ENCODE measurements at regions not wholly inside any gene's neighbourhood (a gene's known extent, or its start where the extent isn't known, plus 50 kb on each side); places are given as distances from the start of the nearest gene placed in this dataset.

DNA sequence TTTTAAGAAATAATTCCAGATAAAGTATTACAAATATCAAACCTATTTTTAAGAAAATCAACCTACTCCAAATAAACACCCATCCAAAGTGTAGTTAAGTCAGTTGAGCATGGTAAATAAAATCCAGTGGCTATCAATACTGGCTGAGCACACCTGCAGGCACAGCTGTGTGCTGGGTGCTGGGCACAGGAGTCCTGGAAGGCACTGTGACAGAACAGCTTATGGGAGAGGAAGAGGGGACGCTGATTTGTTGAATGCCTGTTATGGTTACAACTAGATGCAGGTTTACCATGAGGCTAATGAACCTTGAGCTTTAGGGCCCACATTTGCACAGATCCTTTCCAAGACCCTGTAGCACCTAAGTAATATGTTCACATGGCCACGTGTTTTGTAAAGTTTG lies 202.7 kb downstream of the MTX2 start:
- peak; percentile 29 for DNase-seq

DNA sequence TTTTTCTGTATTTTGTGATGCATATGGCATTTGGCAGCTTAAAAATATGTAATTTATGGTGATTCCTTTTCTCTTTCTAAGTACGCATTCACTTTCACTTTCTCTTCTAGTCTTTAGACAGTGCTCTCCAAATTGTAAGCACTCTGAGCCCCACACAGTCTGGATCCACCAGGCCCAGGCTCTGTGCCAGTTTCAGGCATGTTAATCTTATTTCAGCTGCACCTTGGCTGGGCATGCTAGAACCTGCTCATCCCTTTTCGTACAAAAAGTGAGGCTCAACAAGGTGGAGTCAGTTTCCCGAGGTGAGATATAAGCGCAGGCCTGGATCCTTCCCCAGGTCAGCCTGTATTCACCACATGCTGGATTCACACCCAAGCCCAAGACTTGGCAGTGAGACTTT lies 203.9 kb downstream of the MTX2 start:
- peak; percentile 96 for DNase-seq

DNA sequence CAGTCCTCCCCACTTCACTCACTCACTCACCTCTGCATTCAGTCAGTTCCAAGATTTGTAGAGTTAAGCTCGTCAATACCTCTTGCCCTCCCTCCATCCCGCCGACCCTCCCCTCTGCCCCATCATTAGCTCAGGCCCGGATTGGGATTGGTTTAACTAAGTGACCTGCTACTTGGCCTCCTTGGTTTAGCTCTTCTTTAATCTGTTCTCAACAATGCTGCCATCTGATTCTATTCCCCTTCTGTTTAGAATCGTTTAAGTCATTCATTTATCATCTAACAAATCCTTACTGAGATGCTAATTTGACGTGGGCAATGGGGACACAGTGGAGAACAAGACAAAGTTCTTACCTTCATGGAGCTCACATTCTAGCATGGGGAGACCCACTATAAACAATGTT lies 204.6 kb downstream of the MTX2 start:
- no peak for DNase-seq

DNA sequence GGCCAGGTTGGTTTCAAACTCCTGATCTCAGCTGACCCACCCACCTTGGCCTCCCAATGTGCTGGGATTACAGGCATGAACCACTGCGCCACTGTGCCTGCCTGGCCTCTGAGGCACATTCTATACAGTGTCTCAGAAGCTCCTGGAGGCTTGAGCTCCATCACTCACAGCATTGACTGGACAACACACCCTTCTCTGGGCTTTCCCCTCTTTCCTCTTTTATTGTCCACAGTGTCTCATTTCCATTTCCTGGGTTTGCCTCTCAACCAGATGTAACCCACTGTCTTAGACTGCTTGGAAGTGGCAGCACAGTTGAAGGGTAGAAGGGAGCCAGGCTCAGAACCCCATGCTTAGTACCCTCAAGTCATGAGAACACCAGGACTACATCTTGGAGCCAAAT lies 208.1 kb downstream of the MTX2 start:
- DNase-seq: no peak

DNA sequence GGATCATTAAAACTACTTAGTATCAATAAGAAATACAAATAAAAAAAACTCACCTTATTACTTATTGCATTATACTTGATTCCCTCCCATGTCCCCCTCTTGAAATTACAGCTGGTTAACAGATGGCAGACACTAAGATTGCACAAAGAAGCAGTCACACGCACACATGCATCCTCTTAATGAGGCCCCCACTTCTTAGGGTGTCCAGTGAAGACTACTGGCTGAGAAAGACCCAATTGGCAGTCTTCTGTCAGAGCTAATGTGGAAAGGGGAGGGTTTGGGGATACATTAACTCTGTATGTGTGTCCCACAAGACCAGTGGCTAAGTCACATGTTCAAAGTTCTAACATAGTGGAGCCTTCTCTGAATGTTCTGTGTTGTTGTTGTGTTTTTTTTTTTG lies 210.7 kb downstream of the MTX2 start:
- DNase-seq: peak; percentile 90

DNA sequence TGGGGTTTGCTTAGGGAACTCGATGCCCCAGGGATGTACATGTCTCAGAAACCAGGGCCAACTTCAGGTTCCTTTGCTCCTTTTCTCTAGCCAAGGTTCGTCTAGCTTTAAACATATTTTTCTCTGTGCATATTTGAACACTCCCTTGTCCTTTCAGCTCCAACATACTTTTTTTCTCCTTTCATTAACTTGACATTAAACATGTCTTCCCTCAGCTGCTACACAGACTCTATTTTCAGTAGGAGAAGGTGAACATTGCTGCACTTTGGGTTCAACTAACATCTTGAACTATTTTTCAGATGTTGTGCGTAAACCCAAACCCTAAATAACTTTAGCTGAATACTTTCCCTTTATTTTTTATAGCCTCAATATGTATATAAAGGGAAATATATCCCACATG lies 212.9 kb downstream of the MTX2 start:
- no peak for DNase-seq

DNA sequence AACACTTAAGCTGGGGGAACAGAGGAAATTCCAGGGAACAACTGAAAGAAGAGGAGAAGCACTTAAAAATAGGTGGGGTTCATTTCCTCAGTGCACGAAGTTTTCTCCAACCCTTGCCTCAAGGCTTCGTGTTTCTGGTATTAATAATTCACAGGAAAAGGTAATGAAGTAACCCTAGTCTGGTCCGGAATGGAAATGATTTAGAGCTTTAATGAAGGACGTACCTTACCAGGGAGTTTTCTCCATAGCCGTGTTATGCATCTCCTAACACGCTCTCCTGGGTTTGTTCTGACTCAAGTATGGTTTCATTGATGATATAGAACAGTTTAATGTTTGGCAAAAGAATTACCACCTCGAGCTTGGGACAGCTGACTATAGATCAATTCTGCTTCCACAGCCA lies 214.2 kb downstream of the MTX2 start:
- DNase-seq: no peak

DNA sequence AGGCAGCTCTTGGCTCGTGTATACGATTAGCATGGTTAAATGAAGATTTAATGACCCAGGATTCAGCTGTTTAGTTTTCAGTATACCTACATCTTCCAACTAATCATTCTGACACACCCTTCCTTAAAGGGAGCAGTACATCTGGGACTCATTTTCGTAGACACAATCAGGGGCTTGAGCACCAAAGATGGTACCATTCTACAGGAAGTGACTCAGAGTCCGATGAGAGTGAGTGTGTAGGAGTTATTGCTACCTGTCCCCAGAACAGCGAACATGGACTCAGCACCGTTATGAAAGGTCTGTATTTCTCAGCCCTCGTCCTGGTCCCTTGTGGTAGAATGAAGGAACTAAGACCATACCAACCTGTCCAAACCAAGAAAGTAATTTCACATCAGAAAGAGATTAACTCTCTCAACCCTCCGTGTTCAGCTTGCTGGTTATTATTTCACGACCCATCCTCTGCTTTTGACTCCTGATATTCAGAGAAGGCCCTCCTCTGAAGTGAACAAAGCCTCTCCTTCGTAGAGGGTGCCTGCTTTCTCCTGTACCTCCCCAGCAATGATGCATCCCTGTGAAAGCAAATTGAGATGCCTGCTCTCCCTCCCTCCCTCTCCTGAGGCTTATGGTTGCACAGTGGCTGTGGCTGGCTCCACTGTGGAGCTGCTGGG lies 214.8 kb downstream of the MTX2 start:
- DNase-seq: no peak

DNA sequence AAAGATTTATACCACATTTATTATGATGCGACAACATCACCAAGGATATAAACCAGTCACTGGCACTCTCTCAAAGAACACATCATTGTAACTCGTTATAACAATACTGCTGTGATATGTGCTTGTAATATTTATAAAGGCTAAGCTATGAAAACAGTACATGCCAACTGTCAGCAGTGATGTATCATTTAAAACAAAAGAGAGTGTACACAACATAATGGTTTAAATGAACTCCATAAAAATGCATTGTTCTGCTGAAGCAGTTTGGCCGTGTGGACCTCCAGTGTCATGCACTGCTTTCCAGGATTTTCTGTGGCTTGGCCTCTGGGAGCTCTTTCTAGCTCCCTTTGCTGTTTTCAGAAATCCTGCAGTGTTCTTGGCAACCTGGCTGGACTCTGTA lies 215.6 kb downstream of the MTX2 start:
- peak; percentile 19 for DNase-seq

DNA sequence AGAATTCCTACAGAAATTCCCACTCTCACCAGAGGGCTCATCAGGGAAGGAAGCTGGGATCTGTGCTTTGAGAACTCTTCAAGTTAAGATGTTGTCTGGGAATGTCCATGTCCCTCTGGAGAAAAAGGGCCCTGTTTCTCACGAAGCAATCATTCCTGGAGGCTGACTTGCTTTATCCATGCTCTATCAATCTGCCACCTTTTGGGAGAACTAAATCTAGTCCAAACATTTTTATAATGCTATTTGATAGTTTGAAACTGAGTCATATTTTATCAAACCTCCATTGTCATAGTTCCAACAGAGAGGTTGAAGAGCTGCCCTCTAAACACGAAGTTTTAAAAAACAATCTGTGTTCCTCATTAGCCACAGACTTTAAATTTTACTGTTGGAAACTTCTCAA lies 219.2 kb downstream of the MTX2 start:
- no peak for DNase-seq

DNA sequence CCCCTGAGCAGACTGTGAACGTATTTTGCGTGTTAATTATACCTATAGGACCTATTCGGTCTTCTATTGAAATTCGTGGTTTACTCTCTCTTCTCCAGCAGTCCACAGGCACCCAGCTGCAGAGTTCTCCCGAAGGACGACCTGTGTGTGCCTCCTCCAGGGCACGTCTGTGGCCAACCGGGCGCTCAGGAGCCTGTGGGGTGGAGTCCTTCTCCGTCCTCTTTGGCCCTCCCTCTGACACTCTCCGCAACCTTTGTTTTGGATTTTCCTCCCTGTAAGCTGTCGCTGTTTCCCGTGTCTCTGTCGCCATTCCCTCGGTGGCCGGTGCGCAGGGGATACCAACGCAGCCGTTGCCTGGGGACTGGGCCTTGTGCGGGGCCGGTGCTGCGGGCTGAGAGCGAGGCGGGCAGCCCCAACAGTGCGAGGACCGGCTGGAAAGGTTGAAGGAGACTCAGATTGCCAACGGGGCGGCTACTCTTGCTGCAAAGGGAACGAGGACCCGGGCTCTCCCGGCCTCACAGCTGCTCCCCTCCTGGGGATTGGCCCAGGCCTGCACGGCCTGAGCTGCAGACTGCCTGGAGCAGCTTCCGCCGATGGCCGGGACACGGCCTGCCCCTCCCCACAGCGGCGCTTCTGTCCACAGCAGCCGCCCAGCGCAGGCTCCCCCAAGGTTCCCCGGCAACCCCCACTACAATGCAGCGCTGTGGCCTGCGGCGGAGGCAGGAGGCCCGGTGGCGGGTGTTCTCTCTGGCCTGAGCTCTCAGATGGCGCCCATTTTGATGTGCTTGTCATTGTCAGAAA lies 221.0 kb downstream of the MTX2 start:
- DNase-seq: no peak

DNA sequence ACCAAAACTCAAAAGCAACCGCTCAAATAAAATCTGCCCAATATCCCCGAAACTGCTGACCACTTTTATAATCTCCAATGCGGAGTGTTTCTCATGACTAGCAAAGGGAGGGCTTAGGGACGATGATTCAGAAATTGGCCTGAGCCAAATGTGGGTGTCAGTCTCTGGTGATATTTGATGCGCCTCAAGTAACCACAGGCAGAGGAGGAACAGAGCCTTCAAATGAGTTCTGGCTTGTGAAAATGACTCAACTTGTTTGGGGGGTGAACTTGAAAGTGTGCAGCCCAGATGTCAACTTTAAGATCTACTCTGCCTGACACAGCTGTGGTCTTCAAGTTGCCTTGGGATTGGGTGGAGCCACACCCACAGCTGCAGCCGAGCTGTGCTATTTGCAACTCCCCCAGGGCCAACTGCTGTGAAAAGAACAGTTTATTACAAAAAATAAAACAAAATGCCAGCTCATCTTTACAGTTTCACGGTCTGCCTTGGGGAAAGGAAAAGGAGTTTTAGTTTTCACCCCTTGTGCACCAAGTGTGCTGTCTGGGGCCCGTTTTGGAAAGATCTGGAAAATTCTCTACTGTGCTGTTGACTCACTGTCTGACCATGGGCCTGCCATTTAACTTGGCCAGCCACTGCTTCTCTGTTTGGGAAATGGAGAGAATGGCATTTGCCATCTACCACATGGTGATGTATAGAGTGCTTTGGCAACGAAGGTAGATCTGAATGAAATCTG lies 222.1 kb downstream of the MTX2 start:
- DNase-seq: peak; percentile 81

DNA sequence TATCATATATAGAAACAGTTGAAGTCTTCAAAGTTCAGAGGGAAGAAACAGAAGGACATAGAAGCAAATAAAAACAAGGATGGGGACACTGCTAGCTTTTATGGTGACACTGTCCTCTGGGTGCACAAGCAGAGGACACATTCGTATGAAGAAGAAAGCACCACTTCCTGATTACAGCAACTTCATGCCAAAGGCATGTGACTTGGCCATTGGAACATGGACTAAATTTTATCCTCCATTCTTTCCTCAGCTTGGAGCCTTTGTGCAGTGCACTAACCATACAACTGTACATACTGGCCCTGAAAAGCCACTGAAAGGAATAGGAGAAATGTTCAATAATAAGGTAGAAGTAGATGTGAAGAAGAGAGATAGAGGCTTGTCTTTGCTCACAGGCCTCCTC lies 223.3 kb downstream of the MTX2 start:
- no peak for DNase-seq

DNA sequence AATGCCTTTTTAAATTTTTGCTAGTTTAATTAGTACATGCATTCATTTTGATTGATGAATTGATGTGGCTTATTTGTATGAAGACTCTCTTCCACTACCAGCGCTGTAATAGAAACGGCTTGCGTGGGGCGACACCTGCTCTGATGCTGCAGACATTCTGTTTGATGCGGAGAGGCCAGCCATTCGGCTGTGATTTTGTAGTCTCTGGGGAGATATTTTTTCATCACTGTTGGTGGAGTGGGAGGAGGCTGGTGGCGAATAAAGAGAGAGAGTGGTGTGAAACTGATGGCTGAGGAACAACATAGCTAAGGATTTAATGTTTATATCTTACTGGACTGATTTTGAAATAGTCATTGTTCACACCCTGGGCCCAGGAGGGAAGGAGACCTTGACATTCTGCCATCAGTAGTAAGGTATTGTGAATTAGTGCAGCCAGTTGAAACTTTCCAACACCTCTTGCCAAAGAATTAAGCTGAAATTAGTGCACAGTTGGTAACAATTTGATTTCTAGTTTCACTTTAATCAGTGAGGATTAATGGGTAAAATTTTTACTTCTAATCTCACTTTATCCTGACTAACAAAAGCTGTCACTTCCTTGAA lies 224.1 kb downstream of the MTX2 start:
- peak; percentile 91 for DNase-seq

DNA sequence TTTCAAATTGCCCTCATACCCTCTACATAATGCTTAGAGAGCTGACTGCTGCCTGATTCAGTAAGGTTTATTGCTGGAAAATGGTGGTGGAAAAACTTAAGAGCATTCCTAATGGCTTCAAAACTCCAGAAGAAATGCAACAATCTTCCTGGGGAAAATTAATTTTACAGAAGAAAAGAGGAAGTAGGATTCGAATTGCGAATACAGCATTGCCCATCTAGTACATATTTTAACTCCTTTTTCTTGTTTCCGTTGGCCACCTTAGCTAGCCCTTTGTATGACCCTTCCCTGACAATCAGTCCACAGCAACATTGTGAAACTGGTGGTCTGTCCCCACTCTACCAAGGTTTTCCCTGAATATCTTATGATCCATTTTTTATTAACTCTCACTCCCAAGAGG lies 224.7 kb downstream of the MTX2 start:
- DNase-seq: no peak

DNA sequence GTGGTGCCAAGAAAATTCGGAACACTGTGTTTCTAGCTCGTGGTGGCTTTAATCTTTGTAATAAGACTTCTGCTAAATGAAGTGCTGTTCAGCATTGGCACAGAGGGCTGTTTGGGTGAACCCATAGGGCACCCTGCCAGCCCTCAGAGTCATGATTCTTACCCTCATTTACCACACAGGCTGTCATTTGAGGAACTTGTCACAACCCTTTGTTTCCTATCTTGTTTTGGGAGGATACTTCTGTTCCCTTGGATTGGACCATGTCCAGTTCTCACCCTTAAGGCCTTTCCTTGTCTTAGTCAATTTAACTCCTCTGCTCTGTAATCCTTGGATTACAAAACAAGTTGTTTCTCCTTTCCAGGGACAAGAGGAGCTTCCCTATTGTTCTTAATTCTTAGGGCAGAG lies 225.7 kb downstream of the MTX2 start:
- no peak for DNase-seq

DNA sequence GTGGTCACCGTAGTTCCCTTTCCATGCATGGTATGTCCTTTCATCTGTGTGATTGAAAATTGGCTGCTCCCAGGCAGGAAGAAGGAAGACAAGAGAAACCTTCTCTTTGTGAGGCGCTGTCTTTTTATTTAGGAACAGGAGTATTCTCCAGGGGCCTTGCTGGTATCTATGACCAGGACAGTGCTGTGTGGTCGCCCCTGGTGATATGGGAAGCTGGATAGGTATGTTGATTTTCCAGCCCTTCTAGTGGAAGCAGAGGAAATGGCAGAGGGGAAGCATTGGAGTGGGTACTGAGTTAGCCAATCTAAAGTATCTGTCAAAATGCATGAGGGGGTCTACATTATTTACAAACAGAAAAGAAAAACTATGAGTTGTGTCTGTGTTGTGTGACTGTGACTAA lies 226.6 kb downstream of the MTX2 start:
- DNase-seq: no peak

DNA sequence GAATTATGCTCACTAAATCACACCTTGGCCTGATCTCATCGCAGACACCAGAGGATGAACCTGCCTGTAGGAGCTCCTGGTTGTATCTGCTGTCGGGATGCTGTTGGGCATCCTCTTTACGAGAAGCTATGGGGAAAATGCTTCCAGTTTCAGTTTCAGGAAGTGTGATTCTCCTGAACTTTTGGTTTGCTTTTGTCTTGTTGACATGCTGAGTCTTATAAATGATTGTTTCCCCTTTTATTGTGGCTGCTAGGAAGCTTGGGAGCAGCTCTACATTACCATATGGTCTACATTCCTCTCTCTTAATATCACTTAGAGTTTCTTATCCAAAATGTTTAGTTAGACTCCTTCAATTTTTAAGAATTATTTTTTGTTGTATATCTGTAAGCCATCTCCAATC lies 227.5 kb downstream of the MTX2 start:
- DNase-seq: no peak

DNA sequence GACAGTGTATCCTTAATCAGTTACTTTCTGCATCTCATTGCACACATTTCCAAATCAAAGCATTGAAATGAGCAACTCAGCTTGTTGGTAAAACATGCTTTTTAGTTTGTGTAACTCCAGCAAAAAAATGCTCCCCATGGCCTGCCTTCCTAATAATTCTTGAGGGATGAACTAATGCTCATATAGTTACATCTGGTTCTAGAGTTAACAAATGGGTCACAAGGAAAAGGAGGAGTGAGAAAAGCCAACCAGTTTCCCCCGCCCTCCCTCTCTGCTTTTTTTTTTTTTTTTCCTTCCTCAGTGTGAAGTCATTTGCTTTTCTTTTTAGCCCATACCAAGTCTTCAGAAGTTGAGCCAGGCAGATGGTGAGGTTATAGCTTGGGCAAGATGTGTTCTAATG lies 231.7 kb downstream of the MTX2 start:
- DNase-seq: peak; percentile 43

DNA sequence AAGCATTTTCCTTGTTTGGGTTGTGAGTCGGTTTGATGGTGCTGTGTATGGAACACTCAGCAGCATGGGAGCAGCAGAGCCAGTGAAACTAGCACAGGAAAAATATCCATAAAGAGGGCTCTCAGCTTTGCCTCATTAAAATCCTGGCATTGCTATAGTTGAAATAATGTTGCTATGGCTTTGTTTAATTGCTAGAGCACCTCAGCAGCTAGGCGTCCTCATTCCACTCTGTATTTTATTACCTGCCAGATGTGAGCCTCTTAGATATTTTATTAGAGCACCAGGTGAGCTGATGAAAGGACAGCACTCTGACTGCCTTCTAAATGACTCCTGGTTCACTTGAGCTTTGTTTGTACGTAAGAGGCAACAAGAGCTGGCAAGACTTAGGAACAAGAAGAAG lies 232.4 kb downstream of the MTX2 start:
- peak; percentile 63 for DNase-seq

DNA sequence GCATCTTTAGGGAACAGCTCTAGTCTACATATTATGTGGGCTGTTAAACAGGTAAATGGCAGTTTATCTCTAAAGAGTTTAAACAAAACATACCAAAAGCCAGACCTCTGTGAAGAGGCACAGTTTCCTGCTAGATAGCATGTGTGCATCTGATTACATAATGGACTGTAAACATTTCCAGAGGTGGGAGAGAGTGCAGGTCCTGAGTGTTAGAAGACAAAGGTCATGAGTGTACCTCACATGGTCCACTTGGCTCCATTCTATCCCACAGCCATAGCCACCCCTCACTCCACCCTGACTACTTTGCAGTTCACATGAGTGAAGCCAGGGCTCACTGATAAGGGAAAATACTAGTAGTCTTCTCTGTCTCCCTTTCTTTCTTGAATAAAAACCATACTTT lies 233.4 kb downstream of the MTX2 start:
- DNase-seq: no peak

DNA sequence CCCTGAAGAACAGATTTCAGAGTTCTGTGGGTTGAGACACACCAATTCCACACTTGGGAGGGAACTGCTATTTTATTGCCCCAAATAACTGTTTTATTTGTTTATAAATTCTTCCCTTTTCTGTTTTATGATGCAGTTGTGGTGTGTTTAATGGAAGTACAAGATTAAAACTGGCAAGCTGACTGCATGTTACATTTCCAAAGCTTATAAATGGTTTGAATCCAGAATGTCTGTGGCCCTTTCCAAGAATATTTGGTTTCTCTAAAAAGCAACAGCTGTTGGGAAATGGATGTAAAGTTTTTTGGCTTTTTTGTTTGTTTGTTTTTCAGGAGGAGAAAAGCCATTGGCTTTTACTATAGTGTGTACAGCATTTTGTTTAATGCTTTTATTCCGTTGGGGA lies 234.5 kb downstream of the MTX2 start:
- DNase-seq: no peak

DNA sequence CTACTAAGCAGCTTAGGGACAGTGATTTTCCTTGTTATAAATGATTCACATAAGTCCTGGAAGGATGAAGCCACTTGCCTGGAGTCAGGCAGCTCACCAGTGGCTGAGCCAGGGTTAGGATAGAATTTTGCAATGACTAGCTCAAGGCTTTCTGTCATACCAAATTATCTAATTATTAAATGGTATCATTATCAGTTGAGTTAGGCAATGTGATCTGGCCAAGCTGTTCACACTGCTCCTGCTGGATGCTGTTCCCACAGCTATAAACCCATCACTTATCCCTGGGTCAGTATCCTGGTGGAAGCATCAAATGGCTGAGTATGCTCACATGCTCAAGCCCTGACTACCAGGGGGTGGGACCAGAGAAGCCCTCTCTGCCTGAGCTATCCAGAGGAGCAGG lies 235.2 kb downstream of the MTX2 start:
- no peak for DNase-seq

DNA sequence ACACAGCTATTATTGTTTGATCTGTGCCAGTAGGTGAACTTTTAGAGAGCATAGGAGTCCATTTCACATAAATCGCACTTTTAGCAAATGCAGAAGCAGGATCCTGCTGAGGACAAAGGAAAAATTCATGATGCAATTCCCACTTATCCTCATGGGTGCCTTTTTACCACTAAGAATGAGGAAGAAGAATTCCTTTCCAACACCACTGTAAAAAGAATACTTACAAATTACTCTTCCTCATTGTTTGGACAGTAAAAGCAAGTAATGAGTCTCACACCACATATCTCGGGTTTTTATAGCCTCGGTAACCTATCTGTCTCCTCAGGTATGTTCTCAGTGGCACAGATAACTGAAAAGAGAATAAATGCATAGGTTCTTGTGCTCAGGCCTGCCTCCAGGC lies 238.5 kb downstream of the MTX2 start:
- no peak for DNase-seq
